ENCODE measurements at regions not wholly inside any gene's neighbourhood (a gene's known extent, or its start where the extent isn't known, plus 50 kb on each side); places are given as distances from the start of the nearest gene placed in this dataset.

DNA sequence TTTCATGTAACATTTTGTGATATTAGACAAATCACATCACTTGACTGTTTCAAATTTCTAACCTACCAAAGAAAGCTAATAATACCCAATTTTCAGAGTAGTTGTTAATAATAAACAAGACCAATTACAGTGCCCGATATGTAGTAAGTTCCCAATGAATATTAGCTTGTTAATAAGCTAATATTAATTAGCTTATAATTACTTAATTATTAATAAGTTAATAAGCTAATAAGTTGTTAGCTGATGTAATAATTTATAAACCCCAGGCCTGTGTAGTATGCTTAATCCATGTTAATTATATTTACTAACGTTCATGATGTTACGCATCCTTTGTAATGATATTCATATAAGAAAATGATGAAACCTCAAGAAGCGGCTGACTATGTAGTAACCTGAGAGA lies 643.8 kb upstream of the KIRREL3 start:
- TF ChIP-seq, protein P1, sequence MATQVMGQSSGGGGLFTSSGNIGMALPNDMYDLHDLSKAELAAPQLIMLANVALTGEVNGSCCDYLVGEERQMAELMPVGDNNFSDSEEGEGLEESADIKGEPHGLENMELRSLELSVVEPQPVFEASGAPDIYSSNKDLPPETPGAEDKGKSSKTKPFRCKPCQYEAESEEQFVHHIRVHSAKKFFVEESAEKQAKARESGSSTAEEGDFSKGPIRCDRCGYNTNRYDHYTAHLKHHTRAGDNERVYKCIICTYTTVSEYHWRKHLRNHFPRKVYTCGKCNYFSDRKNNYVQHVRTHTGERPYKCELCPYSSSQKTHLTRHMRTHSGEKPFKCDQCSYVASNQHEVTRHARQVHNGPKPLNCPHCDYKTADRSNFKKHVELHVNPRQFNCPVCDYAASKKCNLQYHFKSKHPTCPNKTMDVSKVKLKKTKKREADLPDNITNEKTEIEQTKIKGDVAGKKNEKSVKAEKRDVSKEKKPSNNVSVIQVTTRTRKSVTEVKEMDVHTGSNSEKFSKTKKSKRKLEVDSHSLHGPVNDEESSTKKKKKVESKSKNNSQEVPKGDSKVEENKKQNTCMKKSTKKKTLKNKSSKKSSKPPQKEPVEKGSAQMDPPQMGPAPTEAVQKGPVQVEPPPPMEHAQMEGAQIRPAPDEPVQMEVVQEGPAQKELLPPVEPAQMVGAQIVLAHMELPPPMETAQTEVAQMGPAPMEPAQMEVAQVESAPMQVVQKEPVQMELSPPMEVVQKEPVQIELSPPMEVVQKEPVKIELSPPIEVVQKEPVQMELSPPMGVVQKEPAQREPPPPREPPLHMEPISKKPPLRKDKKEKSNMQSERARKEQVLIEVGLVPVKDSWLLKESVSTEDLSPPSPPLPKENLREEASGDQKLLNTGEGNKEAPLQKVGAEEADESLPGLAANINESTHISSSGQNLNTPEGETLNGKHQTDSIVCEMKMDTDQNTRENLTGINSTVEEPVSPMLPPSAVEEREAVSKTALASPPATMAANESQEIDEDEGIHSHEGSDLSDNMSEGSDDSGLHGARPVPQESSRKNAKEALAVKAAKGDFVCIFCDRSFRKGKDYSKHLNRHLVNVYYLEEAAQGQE (IDR thresholded peaks at IDR 0.05; ENCODE audit: unreplicated experiment), result no peak
- TF ChIP-seq POLR2AphosphoS5 (IDR thresholded peaks at IDR 0.05; ENCODE audit: low read depth) (no peak), CTCF (conservative IDR thresholded peaks at IDR 0.05; ENCODE audit: low read depth in 2 of 2) (no peak)

All from GM23338 (cell line).